Duodenal mucosa (tissue), 2 donors: ENCODE measurements at regions not wholly inside any gene's neighbourhood (a gene's known extent, or its start where the extent isn't known, plus 50 kb on each side); places are given as distances from the start of the nearest gene placed in this dataset.

Source experiments
- H3K27ac ChIP-seq: one replicate; pipeline ENCODE4 v1.7.0; 2013; ENCODE audit warnings: low read depth, low read length
- H3K27me3 ChIP-seq, 2 donors: one replicate each; pipeline ENCODE4 v1.7.0; 2013; ENCODE audit warnings: low read length in 2 of 2, control low read depth in 1 of 2; ENCODE audit not compliant: insufficient read depth in 2 of 2, control insufficient read depth in 1 of 2
- H3K36me3 ChIP-seq, 2 donors: one replicate each; pipeline ENCODE4 v1.7.0; 2013; ENCODE audit warnings: low read length in 2 of 2, control low read depth in 1 of 2; ENCODE audit not compliant: insufficient read depth in 2 of 2, control insufficient read depth in 1 of 2
- H3K4me1 ChIP-seq, 2 donors: one replicate each; pipeline ENCODE4 v1.7.0; 2013; ENCODE audit warnings: low read length in 2 of 2, control low read depth in 1 of 2; ENCODE audit not compliant: insufficient read depth in 2 of 2, control insufficient read depth in 1 of 2
- H3K4me3 ChIP-seq, 2 donors: one replicate each; pipeline ENCODE4 v1.7.0; 2013; ENCODE audit warnings: low read length in 2 of 2, low read depth in 1 of 2
- H3K9ac ChIP-seq, 2 donors: one replicate each; pipeline ENCODE4 v1.7.0; 2013; ENCODE audit warnings: low read length in 2 of 2, low read depth in 1 of 2
- H3K9me3 ChIP-seq, 2 donors: one replicate each; pipeline ENCODE4 v1.7.0; 2013; ENCODE audit warnings: low read length in 2 of 2, control low read depth in 1 of 2; ENCODE audit not compliant: control insufficient read depth in 1 of 2

DNA sequence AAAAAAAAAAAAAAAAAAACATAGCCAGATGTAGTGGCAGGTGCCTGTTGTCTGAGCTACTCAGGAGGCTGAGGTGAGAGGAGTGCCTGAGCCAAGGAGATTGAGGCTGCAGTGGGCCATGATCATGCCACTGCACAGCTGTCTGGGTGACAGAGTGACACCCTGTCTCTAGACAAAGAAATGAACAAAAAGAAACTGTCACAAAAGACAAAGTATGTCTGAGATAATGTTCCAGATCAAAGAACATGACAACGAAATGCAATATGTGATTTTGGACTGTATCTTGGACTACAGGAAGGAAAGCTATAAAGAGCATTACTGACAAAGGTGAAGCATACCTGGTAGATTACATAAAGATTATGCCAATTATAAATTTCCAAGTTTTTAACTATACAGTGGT is 862.8 kb downstream of the ROBO2 start:
- no peak overlapping the region for H3K27ac ChIP-seq
- no peak overlapping the region for H3K4me3 ChIP-seq
- no peaks in the 10 kb centered on the region for H3K4me1 ChIP-seq
- H3K9ac ChIP-seq, result no peak overlapping the region
- H3K36me3 ChIP-seq, result no peaks in the 10 kb centered on the region
- no peaks in the 10 kb centered on the region for H3K27me3 ChIP-seq
- H3K9me3 ChIP-seq, result no peaks in the 10 kb centered on the region

DNA sequence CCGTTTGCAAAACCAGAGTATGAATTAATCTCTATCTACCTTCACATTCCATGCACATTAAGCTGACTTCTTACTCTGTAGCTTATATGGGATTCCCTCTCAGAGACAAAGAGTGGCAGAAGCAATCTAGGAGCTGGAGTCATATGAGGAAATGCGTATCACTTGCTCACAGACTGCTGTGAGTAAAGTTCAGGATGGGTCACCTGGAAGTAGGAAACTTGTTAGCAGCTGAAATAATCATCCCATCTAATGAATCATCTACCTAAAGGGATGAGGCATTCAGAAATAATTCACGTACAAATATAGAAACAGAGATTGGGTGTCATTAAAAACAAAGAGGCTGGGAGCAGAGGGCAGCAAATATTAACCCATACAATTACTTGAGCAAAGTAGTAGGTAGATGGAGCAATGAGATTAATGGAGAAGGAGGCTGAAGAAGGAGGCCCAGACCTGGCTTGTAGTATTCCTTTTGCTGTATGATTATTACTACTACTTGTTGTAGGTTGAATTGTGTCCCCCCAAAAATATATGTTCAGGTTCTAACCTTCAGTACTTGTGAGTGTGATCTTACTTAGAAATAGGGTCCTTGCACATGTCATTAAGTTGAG is 866.3 kb downstream of the ROBO2 start:
- Histone ChIP-seq H3K9me3 (no peaks in the 10 kb centered on the region), H3K4me1 (no peaks in the 10 kb centered on the region), H3K4me3 (no peak overlapping the region), H3K27ac (no peak overlapping the region), H3K27me3 (no peaks in the 10 kb centered on the region), H3K36me3 (no peaks in the 10 kb centered on the region), H3K9ac (no peak overlapping the region)

DNA sequence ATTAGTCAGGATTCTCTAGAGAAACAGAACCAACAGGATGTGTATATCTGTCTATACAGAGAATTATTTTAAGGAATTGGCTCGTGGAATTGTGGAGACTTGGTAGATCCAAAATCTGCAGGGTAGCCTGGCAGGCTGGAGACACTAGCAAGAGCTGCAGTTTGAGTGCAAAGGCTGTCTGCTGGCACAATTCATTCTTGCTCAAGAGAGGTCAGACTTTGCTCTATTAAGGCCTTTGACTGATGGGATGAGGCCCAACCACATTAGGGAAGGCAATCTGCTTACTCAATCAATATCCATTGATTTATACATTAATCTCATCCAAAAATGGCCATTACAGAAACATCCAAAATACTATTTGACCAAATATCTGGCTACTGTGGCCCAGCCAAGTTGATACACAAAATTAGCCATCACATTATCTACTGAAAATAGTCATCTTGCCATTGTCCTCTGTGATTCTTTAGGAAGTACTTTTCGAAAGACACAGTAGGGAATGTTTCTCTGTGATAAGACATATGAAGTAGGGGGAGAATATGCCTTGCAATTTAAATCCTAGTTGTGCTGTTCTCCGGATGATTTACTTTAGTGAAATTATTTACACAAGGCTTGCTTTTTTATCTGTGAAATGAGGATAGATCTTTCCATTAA is 873.8 kb downstream of the ROBO2 start:
- Histone ChIP-seq H3K36me3 (no peaks in the 10 kb centered on the region), H3K4me1 (no peaks in the 10 kb centered on the region), H3K27me3 (no peaks in the 10 kb centered on the region), H3K9me3 (no peaks in the 10 kb centered on the region), H3K27ac (no peak overlapping the region), H3K9ac (no peak overlapping the region), H3K4me3 (no peak overlapping the region)

DNA sequence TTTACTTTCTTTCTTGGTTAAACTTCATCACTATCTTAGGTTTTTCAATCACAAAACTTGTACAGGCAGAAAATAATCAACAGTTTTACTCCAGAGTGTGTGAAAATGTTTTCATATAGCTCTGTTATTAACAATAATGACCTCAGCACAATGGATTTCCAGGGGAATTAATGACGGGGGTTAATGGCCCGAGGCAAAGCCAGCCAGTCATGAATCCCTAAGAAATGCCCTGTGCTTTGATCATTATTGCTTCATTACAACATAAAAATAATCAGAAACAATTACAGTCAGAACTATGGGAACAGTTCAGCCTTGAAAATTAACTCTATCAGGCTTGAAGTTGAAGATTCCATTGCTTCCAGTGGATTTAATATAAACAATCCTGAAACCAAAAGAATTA is 875.4 kb downstream of the ROBO2 start:
- Histone ChIP-seq H3K27me3 (no peaks in the 10 kb centered on the region), H3K27ac (no peak overlapping the region), H3K9ac (no peak overlapping the region), H3K4me1 (no peaks in the 10 kb centered on the region), H3K36me3 (no peaks in the 10 kb centered on the region), H3K4me3 (no peak overlapping the region), H3K9me3 (peaks cover 4 to 7% of the 10 kb centered on the region in 2 donors)

DNA sequence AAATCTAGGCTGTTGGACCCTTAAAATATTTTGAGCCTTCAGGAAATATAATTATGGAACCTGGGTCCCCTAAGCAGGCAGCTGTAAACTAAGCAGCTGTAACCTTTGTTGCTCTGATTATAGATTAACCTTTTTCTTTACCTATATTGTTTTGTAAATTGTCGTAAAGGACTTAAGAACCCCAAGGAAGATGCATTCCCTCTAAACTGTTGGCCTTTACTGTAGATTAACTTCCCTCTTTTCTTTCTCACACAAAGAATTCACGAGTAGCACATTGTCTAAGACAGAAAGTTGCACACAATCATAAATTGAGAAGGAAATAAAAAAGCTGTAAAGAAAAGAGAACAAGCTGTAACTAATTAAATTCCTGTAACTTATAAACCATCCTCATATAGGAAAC is 877.3 kb downstream of the ROBO2 start:
- H3K27ac ChIP-seq, result no peak overlapping the region
- no peaks in the 10 kb centered on the region for H3K4me1 ChIP-seq
- H3K4me3 ChIP-seq, result no peak overlapping the region
- no peak overlapping the region for H3K9ac ChIP-seq
- no peaks in the 10 kb centered on the region for H3K27me3 ChIP-seq
- no peaks in the 10 kb centered on the region for H3K36me3 ChIP-seq
- peaks cover 5 to 12% of the 10 kb centered on the region in 2 donors for H3K9me3 ChIP-seq

DNA sequence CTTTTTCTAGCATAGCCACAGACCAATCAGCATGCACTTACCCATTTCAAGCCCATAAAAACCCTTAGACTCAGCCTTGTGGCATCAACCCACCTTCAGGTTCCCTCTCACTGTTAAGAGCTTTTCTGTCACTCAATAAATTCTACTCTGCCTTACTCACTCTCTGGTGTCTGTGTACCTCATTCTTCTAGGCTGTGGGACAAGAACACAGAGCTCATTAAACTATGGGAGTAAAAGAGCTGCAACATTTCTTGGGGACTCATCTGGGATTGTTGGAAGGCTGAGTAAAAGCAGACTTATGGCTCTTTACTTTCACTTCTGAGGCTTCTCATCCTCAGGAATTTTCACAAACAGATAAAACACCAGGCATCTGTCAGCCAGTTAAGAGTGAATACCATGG is 879.3 kb downstream of the ROBO2 start:
- no peaks in the 10 kb centered on the region for H3K4me1 ChIP-seq

DNA sequence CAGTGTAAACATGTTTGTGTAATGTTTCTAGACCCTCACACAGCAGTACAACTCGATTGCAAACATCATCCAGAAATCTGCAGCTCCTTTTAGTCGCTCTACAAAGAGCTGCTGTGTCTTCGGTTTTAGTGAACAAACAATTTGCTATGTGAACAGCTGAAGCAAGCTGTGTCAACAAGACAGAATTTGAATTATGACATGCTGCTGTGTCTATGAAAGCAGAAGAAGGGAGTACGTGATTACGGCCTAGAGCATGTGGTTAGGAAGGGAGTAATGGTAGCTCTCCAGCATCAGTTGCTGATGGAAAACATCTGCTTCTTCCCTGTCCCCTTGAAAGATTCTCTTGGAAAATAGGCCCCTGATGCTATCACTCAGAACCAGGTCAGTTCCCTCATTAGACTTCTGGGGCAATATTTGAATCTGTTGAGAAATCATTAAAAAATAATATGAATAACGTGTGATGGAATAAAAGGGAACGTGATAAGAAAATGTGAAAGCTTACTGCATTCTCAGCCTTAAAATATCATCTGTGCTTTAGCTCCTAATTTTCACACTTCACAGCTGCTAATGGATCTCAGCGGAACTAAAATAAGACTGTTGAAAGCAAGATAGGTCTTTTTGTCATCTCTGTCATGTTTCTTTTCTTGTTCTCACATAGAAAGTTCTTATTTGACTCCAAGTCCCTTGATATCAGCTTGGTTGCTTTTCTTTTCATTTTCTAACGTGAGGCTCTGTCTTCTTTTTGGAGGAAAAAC is 891.5 kb downstream of the ROBO2 start:
- no peaks in the 10 kb centered on the region for H3K4me1 ChIP-seq
- no peaks in the 10 kb centered on the region for H3K9me3 ChIP-seq
- H3K27ac ChIP-seq, result no peak overlapping the region

More for the DNA sequence above, 879.3 kb downstream of the ROBO2 start:
- no peak overlapping the region for H3K9ac ChIP-seq
- no peak overlapping the region for H3K27ac ChIP-seq
- peaks cover 5 to 12% of the 10 kb centered on the region in 2 donors for H3K9me3 ChIP-seq
- H3K36me3 ChIP-seq, result no peaks in the 10 kb centered on the region
- H3K27me3 ChIP-seq, result no peaks in the 10 kb centered on the region
- no peak overlapping the region for H3K4me3 ChIP-seq

DNA sequence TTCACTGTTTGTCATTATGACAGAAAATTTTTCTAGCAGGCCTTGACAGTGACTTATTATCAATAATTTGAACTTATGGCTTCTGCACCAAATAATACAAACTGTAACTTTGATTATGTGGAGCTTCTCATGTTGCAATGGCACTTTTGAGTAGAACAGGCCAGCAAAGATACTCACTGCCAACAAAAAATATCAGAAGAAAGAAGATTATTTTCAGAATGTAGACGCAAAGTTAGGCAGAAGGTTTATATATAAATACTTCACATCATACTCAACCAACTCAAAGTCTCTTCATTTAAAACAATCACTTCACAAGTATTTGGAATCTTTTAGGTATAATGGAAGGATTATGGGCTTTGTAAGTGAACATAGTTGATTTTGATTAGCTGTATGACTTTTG is 893.0 kb downstream of the ROBO2 start:
- Histone ChIP-seq H3K9me3 (no peaks in the 10 kb centered on the region), H3K4me3 (no peak overlapping the region), H3K4me1 (no peaks in the 10 kb centered on the region), H3K27me3 (no peaks in the 10 kb centered on the region), H3K9ac (no peak overlapping the region), H3K36me3 (no peaks in the 10 kb centered on the region), H3K27ac (no peak overlapping the region)

More for the DNA sequence above, 891.5 kb downstream of the ROBO2 start:
- Histone ChIP-seq H3K27me3 (no peaks in the 10 kb centered on the region), H3K9ac (no peak overlapping the region), H3K4me3 (no peak overlapping the region), H3K36me3 (no peaks in the 10 kb centered on the region)

DNA sequence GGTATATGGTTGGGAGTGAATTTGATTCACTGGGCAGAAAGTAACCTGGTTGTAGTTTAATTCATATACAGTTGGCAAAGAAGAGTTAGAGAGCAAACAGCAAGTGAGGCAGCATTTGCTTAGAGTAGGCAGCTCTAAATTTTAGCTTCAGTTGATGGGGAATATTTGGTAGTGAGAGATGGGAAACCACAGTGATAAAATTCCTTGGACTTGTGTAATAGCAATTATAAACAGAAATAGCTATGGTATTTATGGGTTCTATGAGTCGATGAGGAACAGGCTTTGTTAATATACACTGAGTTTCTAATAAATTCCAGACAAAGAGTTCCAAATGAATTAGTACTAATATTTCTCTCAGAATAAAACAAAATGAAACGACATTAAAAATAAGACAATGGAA is 894.0 kb downstream of the ROBO2 start:
- no peaks in the 10 kb centered on the region for H3K9me3 ChIP-seq
- no peaks in the 10 kb centered on the region for H3K4me1 ChIP-seq
- H3K36me3 ChIP-seq, result no peaks in the 10 kb centered on the region
- H3K27ac ChIP-seq, result no peak overlapping the region
- no peak overlapping the region for H3K4me3 ChIP-seq
- H3K9ac ChIP-seq, result no peak overlapping the region
- H3K27me3 ChIP-seq, result no peaks in the 10 kb centered on the region

DNA sequence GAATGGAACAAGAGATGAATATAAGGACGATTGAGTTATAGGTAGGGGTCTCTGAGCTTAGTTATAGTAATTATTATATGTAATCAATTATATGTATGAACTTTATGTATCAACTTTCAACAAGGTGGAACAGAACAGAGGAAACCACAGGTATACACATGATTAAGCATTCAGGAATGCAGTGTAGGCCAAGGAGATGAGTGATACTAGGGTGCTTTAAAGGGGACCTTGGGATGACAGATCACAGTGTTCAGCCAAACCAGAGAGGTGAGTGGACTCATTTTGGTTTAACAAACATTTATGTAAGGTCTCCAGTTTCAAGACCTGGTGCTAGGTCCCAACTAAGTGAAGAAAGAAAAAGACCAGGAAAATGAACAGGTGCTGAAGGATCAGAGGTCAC is 895.5 kb downstream of the ROBO2 start:
- no peaks in the 10 kb centered on the region for H3K9me3 ChIP-seq
- H3K9ac ChIP-seq, result no peak overlapping the region
- no peak overlapping the region for H3K4me3 ChIP-seq
- H3K4me1 ChIP-seq, result no peaks in the 10 kb centered on the region
- no peaks in the 10 kb centered on the region for H3K36me3 ChIP-seq
- H3K27ac ChIP-seq, result no peak overlapping the region
- H3K27me3 ChIP-seq, result no peaks in the 10 kb centered on the region
